K562 (cell line): ENCODE measurements at regions not wholly inside any gene's neighbourhood (a gene's known extent, or its start where the extent isn't known, plus 50 kb on each side); places are given as distances from the start of the nearest gene placed in this dataset.

ENCODE experiments used
- ATAC-seq: fragments of 200-7000 bp; cut with Tn5 transposase; 3 replicates; pipeline ENCODE4 v1.9.1; 2020; ENCODE audit warnings: moderate library complexity
- BruUV-seq: library from RNA; stranded (reverse); fragments of 400-500 nt; replicated peaks from 2 replicates; lab custom pipeline; 2021; lab: Mats Ljungman, UMichigan
- CTCF ChIA-PET: fragments of 300-600 bp; formaldehyde crosslinking; extraction: SDS; loops from one replicate; lab custom pipeline; 2021; ENCODE audit warnings: low intra/inter-chr PET ratio; lab: Yijun Ruan, JAX
- POLR2A ChIA-PET: fragments of 300-600, 350-650 bp; sonication (Branson Sonifier 250); formaldehyde crosslinking; extraction: SDS; loops from one replicate; lab custom pipeline; 2021; ENCODE audit warnings: antibody characterized with exemption, inconsistent platforms; lab: Yijun Ruan, JAX
- DNase-seq, 4 experiments: peaks; one replicate each; pipeline versions ENCODE4 v3.0.0 to v3.0.0-alpha.2; 2011 to 2018; ENCODE audit warnings: low spot score in 3 of 4, mixed read lengths in 3 of 4; ENCODE audit errors: extremely low read depth in 1 of 4
- FAIRE-seq: peaks from 2 replicates; lab custom pipeline; 2011; peaks lifted over from hg19 to GRCh38; lab: Jason Lieb, UNC
- H2AFZ ChIP-seq: 2 replicates; pipeline ENCODE4 v1.6.0; 2011; ENCODE audit warnings: low read depth, low read length, control low read depth, inconsistent platforms
- H3K27ac ChIP-seq: fragments of 200-600 bp; 3 replicates; pipeline ENCODE4 v1.8.0; 2011; ENCODE audit warnings: low read depth, mild to moderate bottlenecking, control low read depth, inconsistent platforms, low read length, moderate library complexity, mixed read lengths; ENCODE audit errors: extremely low read depth
- H3K27me3 ChIP-seq, 2 experiments: fragments of 300-600 bp in 1 of 2; 2 replicates in 1 of 2; 3 replicates in 1 of 2; pipeline versions ENCODE4 v1.6.0 to v1.8.0; 2011; ENCODE audit warnings: inconsistent platforms in 2 of 2, low read length in 2 of 2, mild to moderate bottlenecking in 1 of 2, mixed read lengths in 1 of 2, moderate library complexity in 1 of 2; ENCODE audit not compliant: control insufficient read depth in 2 of 2, insufficient read depth in 2 of 2
- H3K36me3 ChIP-seq: fragments of 300-600 bp; 3 replicates; pipeline ENCODE4 v1.8.0; 2011; ENCODE audit warnings: mild to moderate bottlenecking, low read length, inconsistent platforms; ENCODE audit not compliant: control insufficient read depth, insufficient read depth
- H3K4me1 ChIP-seq, 2 experiments: fragments of 200-600 bp in 1 of 2; replicated peaks in 1 of 2; 2 replicates in 1 of 2; 3 replicates in 1 of 2; pipeline versions ENCODE4 v1.5.1 to v1.8.0; 2011; ENCODE audit warnings: inconsistent platforms in 2 of 2, low read length in 2 of 2, mild to moderate bottlenecking in 1 of 2, mixed read lengths in 1 of 2, moderate library complexity in 1 of 2; ENCODE audit not compliant: control insufficient read depth in 2 of 2, insufficient read depth in 2 of 2
- H3K4me2 ChIP-seq: 2 replicates; pipeline ENCODE4 v1.6.1; 2011; ENCODE audit warnings: low read length, control low read depth, inconsistent platforms, mixed read lengths; ENCODE audit not compliant: insufficient read depth
- H3K4me3 ChIP-seq: fragments of 200-600 bp; sonication (generic), shearing (Covaris generic); 2 replicates; pipeline ENCODE4 v1.5.1; 2016; ENCODE audit warnings: control low read depth, inconsistent platforms
- H3K79me2 ChIP-seq: fragments of 200-600 bp; 3 replicates; pipeline ENCODE4 v1.8.0; 2011; ENCODE audit warnings: low read length, inconsistent platforms; ENCODE audit not compliant: control insufficient read depth, insufficient read depth
- H3K9ac ChIP-seq, 2 experiments: 2 replicates each; pipeline versions ENCODE4 v1.6.0 to v1.6.1; 2011; ENCODE audit warnings: low read depth in 2 of 2, low read length in 2 of 2, control low read depth in 1 of 2, inconsistent platforms in 1 of 2, mild to moderate bottlenecking in 1 of 2, mixed read lengths in 1 of 2; ENCODE audit not compliant: insufficient read depth in 1 of 2
- H3K9me1 ChIP-seq: one replicate; pipeline ENCODE4 v1.6.0; 2011; ENCODE audit warnings: inconsistent platforms, mild to moderate bottlenecking, low read length, moderate library complexity; ENCODE audit not compliant: control insufficient read depth, insufficient read depth
- H3K9me3 ChIP-seq: replicated peaks from 2 replicates; pipeline ENCODE4 v1.5.1; 2011; ENCODE audit warnings: low read depth, low read length, inconsistent platforms; ENCODE audit not compliant: control insufficient read depth, insufficient read depth
- H4K20me1 ChIP-seq: replicated peaks from 2 replicates; pipeline ENCODE4 v1.6.1; 2011; ENCODE audit warnings: low read length, inconsistent platforms, mixed read lengths; ENCODE audit not compliant: control insufficient read depth, insufficient read depth
- PTRF ChIP-seq: fragments of 450-650 bp; IDR thresholded peaks from 2 replicates; pipeline ENCODE4 v1.6.1; 2016; ENCODE audit warnings: mild to moderate bottlenecking, missing genetic modification characterization, missing compliant biosample characterization
- ZNF143 ChIP-seq: sonication (generic); formaldehyde crosslinking; IDR thresholded peaks from 2 replicates; pipeline ENCODE4 v1.9.0; 2022; ENCODE audit warnings: mild to moderate bottlenecking, missing genetic modification reagents
- WGBS: fragments of 100-300 bp; shearing (Covaris generic); methylation state at CpG from one replicate; pipeline ENCODE4 v1.1.6; 2016; ENCODE audit warnings: low coverage, mixed read lengths; ENCODE audit not compliant: insufficient coverage; ENCODE audit errors: missing lambda C conversion rate; 5-methylcytosine and 5-hydroxymethylcytosine counted together
- in situ Hi-C: fragments of 300-500 bp; cut with MboI; formaldehyde crosslinking; loops from 4 replicates; pipeline ENCODE4 v1.15.0; 2018; ENCODE audit warnings: inconsistent platforms, mixed read lengths
- intact Hi-C: fragments of 100-400 bp; cut with micrococcal nuclease; formaldehyde crosslinking; loops from 2 replicates; pipeline ENCODE4 v1.14.2; 2022
- TF ChIP-seq, protein P1 (sequence below): fragments of 450-650 bp; formaldehyde crosslinking; IDR thresholded peaks from 2 replicates; pipeline ENCODE4 v1.4.0; 2020; ENCODE audit warnings: mild to moderate bottlenecking, moderate library complexity
- TF ChIP-seq, protein P2 (sequence below): IDR thresholded peaks from 2 replicates; pipeline ENCODE4 v1.6.1; 2016; ENCODE audit warnings: missing genetic modification characterization, missing compliant biosample characterization

DNA sequence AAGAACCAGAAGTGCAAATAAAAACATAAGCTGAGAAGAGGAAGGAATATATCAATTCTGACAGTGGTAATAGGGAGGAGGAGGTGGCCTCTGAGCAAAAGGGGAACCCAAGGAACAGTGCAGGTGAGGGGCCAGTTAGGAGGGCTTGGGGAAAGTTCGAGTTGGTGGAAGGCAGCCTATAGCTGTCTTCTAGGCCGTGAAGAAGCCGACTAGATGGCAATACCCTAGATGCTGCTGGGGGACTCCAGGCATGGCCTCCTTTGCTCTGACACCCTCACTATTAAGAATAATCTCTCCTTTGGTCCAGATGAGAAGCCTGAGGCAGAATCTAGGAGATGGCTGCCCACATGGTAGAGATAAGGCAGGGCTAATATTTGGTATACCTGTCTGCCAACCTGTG, 351.1 kb upstream of the PLXNA2 start:
- in situ Hi-C loops: no loop called here
- Histone ChIP-seq H3K27ac (no peak overlapping the region), H3K9ac (no peak overlapping the region), H4K20me1 (no peaks in the 10 kb centered on the region), H3K27me3 (no peaks in the 10 kb centered on the region), H3K4me2 (no peak overlapping the region), H3K36me3 (no peaks in the 10 kb centered on the region), H3K9me1 (no peaks in the 10 kb centered on the region), H3K4me1 (no peaks in the 10 kb centered on the region), H3K79me2 (no peaks in the 10 kb centered on the region), H2AFZ (no peak overlapping the region), H3K9me3 (no peaks in the 10 kb centered on the region), H3K4me3 (no peak overlapping the region)
- 2% methylated on average over 3 of the region's 3 CpGs for WGBS
- ChIA-PET CTCF (no interaction called here), POLR2A (interaction anchor here (0.6 to 0.7 kb wide), 2 partner anchors 61 to 90 kb away, joined by 3 read pairs; no protein-coding TSS in a partner anchor)
- FAIRE-seq: no peak
- intact Hi-C loops: no loop called here
- ATAC-seq: no peak
- no peak for DNase-seq
- no peak for TF ChIP-seq PTRF
- TF ChIP-seq, protein P1, sequence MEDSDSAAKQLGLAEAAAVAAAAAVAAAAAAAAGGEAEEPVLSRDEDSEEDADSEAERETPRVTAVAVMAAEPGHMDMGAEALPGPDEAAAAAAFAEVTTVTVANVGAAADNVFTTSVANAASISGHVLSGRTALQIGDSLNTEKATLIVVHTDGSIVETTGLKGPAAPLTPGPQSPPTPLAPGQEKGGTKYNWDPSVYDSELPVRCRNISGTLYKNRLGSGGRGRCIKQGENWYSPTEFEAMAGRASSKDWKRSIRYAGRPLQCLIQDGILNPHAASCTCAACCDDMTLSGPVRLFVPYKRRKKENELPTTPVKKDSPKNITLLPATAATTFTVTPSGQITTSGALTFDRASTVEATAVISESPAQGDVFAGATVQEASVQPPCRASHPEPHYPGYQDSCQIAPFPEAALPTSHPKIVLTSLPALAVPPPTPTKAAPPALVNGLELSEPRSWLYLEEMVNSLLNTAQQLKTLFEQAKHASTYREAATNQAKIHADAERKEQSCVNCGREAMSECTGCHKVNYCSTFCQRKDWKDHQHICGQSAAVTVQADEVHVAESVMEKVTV: no peak
- no TSS peak for BruUV-seq

DNA sequence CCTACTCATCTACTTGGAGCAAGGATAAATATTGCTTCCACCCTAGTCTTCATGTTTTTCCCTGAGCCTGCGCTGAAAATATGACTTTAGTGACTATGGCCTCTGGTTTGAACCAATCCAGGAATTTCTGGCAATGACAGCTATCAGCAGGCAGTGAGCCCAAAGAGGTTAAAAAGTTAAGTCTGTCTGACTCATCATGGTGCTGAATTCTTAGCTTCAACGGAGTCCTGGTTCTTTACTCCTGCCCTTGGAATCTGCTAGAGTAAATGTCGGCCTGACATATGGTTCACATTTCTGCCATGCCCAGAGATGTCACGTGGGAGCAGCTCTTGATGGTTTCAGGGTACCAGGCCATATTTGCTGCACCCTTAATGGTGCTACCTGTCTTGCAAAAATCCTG, 351.6 kb upstream of the PLXNA2 start:
- Histone ChIP-seq H3K9me1 (no peaks in the 10 kb centered on the region), H4K20me1 (no peaks in the 10 kb centered on the region), H3K27me3 (no peaks in the 10 kb centered on the region), H3K79me2 (no peaks in the 10 kb centered on the region), H3K4me1 (no peaks in the 10 kb centered on the region), H3K4me2 (no peak overlapping the region), H3K27ac (no peak overlapping the region), H3K9me3 (no peaks in the 10 kb centered on the region), H3K36me3 (no peaks in the 10 kb centered on the region), H3K4me3 (no peak overlapping the region), H2AFZ (no peak overlapping the region), H3K9ac (no peak overlapping the region)
- no TSS peak for BruUV-seq
- ATAC-seq (no peak), DNase-seq (no peak), FAIRE-seq (no peak)
- CTCF ChIA-PET: no interaction called here
- TF ChIP-seq, protein P2, sequence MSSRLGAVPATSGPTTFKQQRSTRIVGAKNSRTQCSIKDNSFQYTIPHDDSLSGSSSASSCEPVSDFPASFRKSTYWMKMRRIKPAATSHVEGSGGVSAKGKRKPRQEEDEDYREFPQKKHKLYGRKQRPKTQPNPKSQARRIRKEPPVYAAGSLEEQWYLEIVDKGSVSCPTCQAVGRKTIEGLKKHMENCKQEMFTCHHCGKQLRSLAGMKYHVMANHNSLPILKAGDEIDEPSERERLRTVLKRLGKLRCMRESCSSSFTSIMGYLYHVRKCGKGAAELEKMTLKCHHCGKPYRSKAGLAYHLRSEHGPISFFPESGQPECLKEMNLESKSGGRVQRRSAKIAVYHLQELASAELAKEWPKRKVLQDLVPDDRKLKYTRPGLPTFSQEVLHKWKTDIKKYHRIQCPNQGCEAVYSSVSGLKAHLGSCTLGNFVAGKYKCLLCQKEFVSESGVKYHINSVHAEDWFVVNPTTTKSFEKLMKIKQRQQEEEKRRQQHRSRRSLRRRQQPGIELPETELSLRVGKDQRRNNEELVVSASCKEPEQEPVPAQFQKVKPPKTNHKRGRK: no peak
- TF ChIP-seq ZNF143 (CRISPR knock-in tag): no peak
- 1% methylated on average over 4 of the region's 4 CpGs for WGBS
- in situ Hi-C loops (no loop called here), intact Hi-C loops (no loop called here)
- POLR2A ChIA-PET: interaction anchor here (0.6 to 1.0 kb wide), 3 partner anchors 9 to 90 kb away, joined by 3 read pairs; no protein-coding TSS in a partner anchor
